ENCODE measurements at regions not wholly inside any gene's neighbourhood (a gene's known extent, or its start where the extent isn't known, plus 50 kb on each side); places are given as distances from the start of the nearest gene placed in this dataset.

DNA sequence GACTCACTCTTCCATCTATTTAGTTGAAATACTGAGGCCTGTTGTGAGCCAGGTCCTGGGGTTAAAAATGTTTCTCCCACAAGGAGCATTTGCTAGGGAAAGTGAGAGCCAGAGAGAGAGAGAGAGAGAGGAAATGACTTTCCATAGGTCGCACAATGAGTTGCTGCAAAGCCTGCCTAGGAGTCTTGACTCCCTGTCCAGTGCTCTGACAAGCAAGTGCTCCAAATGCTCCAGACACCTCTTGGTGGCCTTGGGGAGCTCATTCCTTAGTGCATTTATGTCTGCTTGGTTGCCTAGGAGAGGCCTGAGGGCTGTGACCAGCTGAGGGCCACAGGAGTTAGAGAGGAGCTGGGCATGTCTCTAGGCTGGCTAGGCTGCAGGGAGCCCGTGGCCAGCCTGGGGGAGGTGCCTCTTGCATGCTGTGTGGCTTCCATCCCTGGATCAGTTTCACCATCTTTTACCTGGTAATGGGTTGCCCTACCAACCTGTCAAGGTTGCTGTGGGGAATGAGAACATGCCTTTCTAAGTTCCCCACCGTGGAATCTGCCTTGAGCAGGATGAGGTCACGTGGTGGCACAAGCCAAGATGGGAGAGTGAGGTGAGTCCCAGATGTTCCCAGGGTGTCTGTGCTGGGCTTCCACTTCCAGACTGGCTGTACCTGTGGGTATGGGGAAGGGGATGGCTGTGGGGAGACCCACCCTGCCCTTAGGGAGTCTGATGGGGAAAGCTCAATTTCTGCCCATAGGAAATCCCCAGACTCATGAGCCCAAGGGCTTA, 105.0 kb downstream of the VEGFA start:
- intact Hi-C loops (cut with micrococcal nuclease; ENCODE audit: unreplicated experiment) (no loop called here), in situ Hi-C loops (cut with MboI) (no loop called here)
- FAIRE-seq (no peak), DNase-seq (ENCODE audit: low read depth, low spot score) (no peak), ATAC-seq (no peak; the same call in 2 of the 3 replicates)
- Histone ChIP-seq H3K27ac (ENCODE audit: control insufficient read depth, insufficient read depth) (no peak overlapping the region), H4K20me1 (ENCODE audit: control insufficient read depth, insufficient read depth) (no peaks in the 10 kb centered on the region), H3K27me3 (replicated peaks in 1 of 2; ENCODE audit: control insufficient read depth in 2 of 2, insufficient read depth in 2 of 2, low read length in 1 of 2) (peaks cover 0 to 3% of the 10 kb centered on the region in 2 experiments; a peak in 1 of 4 replicates), H3K79me2 (ENCODE audit: control insufficient read depth, insufficient read depth, low read length) (no peaks in the 10 kb centered on the region), H3K4me2 (ENCODE audit: control insufficient read depth, insufficient read depth) (no peak overlapping the region), H3K4me3 (no peak overlapping the region), H3K9me3 (replicated peaks; ENCODE audit: control insufficient read depth, insufficient read depth, low read length) (no peaks in the 10 kb centered on the region), H2AFZ (ENCODE audit: control insufficient read depth, low read depth, low read length) (no peak overlapping the region), H3K36me3 (ENCODE audit: control insufficient read depth in 2 of 2, insufficient read depth in 2 of 2, low read length in 1 of 2) (no peaks in the 10 kb centered on the region), H3K4me1 (ENCODE audit: control insufficient read depth, insufficient read depth, low read length) (no peaks in the 10 kb centered on the region), H3K9ac (ENCODE audit: control insufficient read depth, insufficient read depth, low read length) (no peak overlapping the region)
- no TSS peak for BruUV-seq (replicated peaks)
- 0% methylated on average over 4 of the region's 4 CpGs for WGBS (ENCODE audit: insufficient coverage, insufficient replicate concordance, low lambda C conversion rate, missing lambda C conversion rate)
- TF ChIP-seq RAD51 (IDR thresholded peaks at IDR 0.05) = peak; percentile 48; the same call in 1 of the 2 replicates
- TF ChIP-seq, protein P1, sequence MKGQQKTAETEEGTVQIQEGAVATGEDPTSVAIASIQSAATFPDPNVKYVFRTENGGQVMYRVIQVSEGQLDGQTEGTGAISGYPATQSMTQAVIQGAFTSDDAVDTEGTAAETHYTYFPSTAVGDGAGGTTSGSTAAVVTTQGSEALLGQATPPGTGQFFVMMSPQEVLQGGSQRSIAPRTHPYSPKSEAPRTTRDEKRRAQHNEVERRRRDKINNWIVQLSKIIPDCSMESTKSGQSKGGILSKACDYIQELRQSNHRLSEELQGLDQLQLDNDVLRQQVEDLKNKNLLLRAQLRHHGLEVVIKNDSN (IDR thresholded peaks at IDR 0.05; ENCODE audit: borderline replicate concordance, extremely low read length, insufficient read depth, low read depth, low read length) = peak; percentile 52
- peak; percentile 63 for TF ChIP-seq MEF2B (IDR thresholded peaks at IDR 0.05; ENCODE audit: partially characterized antibody, poor library complexity, severe bottlenecking)
- TF ChIP-seq SUPT20H (IDR thresholded peaks at IDR 0.05; ENCODE audit: borderline replicate concordance, control insufficient read depth, low read depth, low read length) = no peak
- ChIA-PET RAD21 (ENCODE audit: unreplicated experiment) (no interaction called here), CTCF (no interaction called here), POLR2A (interaction anchor here (0.7 to 1.2 kb wide), 2 partner anchors 11 to 117 kb away, joined by 3 read pairs; no protein-coding TSS in a partner anchor), SMC1A (ENCODE audit: uncharacterized antibody, unreplicated experiment) (interaction anchor here (1.7 kb wide), 1 partner anchor 26 kb away, joined by 4 read pairs; no protein-coding TSS in a partner anchor)
